Endothelial cell of umbilical vein (primary cell): ENCODE measurements at regions not wholly inside any gene's neighbourhood (a gene's known extent, or its start where the extent isn't known, plus 50 kb on each side); places are given as distances from the start of the nearest gene placed in this dataset.

Source experiments
- BruUV-seq: library from RNA; stranded (reverse); fragments of 400-500 nt; replicated peaks from 2 replicates; lab custom pipeline; 2021; lab: Mats Ljungman, UMichigan
- CTCF ChIA-PET: fragments of 300-600, 350-600 bp; sonication (Branson Sonifier 250); formaldehyde crosslinking; loops from one replicate; lab custom pipeline; 2021; ENCODE audit warnings: antibody characterized with exemption, inconsistent platforms; lab: Charles Lee
- POLR2A ChIA-PET: fragments of 300-600, 350-600 bp; sonication (Branson Sonifier 250); formaldehyde crosslinking; loops from one replicate; lab custom pipeline; 2021; ENCODE audit warnings: antibody characterized with exemption, inconsistent platforms; lab: Charles Lee
- DNase-seq: peaks from one replicate; pipeline ENCODE4 v3.0.0-alpha.2; 2011; ENCODE audit warnings: low read depth, low spot score
- FAIRE-seq: peaks from 2 replicates; lab custom pipeline; 2011; peaks lifted over from hg19 to GRCh38; lab: Jason Lieb, UNC
- H2AFZ ChIP-seq: 2 replicates; pipeline ENCODE4 v1.6.0; 2012; ENCODE audit warnings: low read depth, low read length, control low read depth, inconsistent platforms
- H3K27ac ChIP-seq: 2 replicates; pipeline ENCODE4 v1.5.1; 2011; ENCODE audit warnings: low read depth, mild to moderate bottlenecking, control low read depth, low read length, moderate library complexity; ENCODE audit not compliant: insufficient read depth
- H3K27me3 ChIP-seq, 2 experiments: 2 replicates each; pipeline versions ENCODE4 v1.6.0 to v1.6.1; 2011; ENCODE audit warnings: low read length in 2 of 2, mixed read lengths in 1 of 2; ENCODE audit not compliant: control insufficient read depth in 2 of 2, insufficient read depth in 2 of 2
- H3K36me3 ChIP-seq, 2 experiments: 2 replicates in 1 of 2; 3 replicates in 1 of 2; pipeline ENCODE4 v1.5.1; 2011; ENCODE audit warnings: low read length in 2 of 2, mild to moderate bottlenecking in 1 of 2, moderate library complexity in 1 of 2; ENCODE audit not compliant: control insufficient read depth in 2 of 2, insufficient read depth in 2 of 2; ENCODE audit errors: extremely low read depth in 1 of 2
- H3K4me1 ChIP-seq: 3 replicates; pipeline ENCODE4 v1.5.1; 2011; ENCODE audit warnings: mild to moderate bottlenecking, low read length; ENCODE audit not compliant: control insufficient read depth, insufficient read depth; ENCODE audit errors: extremely low read depth
- H3K4me2 ChIP-seq: 2 replicates; pipeline ENCODE4 v1.6.1; 2011; ENCODE audit warnings: low read length, control low read depth, mixed read lengths; ENCODE audit not compliant: insufficient read depth
- H3K4me3 ChIP-seq, 3 experiments: fragments of 200-600 bp in 1 of 3; sonication (generic), shearing (Covaris generic) in 1 of 3; replicated peaks in 1 of 3; 2 replicates each; pipeline ENCODE4 v1.5.1; 2011 to 2016; ENCODE audit warnings: control low read depth in 3 of 3, low read length in 3 of 3, mild to moderate bottlenecking in 2 of 3, inconsistent platforms in 1 of 3, low read depth in 1 of 3, moderate library complexity in 1 of 3; ENCODE audit not compliant: insufficient read depth in 1 of 3
- H3K79me2 ChIP-seq: 2 replicates; pipeline ENCODE4 v1.6.0; 2012; ENCODE audit warnings: low read length, inconsistent platforms; ENCODE audit not compliant: control insufficient read depth, insufficient read depth
- H3K9ac ChIP-seq: replicated peaks from 2 replicates; pipeline ENCODE3; 2011; ENCODE audit warnings: low read length, control low read depth; ENCODE audit not compliant: insufficient read depth; ENCODE audit errors: extremely low read depth
- H3K9me1 ChIP-seq: replicated peaks from 3 replicates; pipeline ENCODE4 v1.6.0; 2011; ENCODE audit warnings: mild to moderate bottlenecking, low read length; ENCODE audit not compliant: control insufficient read depth, insufficient read depth; ENCODE audit errors: extremely low read depth
- H3K9me3 ChIP-seq: replicated peaks from 2 replicates; pipeline ENCODE4 v1.5.1; 2012; ENCODE audit warnings: low read length, inconsistent platforms; ENCODE audit not compliant: control insufficient read depth, insufficient read depth
- H4K20me1 ChIP-seq: replicated peaks from 2 replicates; pipeline ENCODE3; 2011; ENCODE audit warnings: mild to moderate bottlenecking, low read length; ENCODE audit not compliant: control insufficient read depth, insufficient read depth; ENCODE audit errors: extremely low read depth
- EZH2 ChIP-seq: IDR thresholded peaks from 2 replicates; pipeline ENCODE4 v1.6.1; 2012; ENCODE audit warnings: borderline replicate concordance, low read depth, mild to moderate bottlenecking, moderate library complexity, low read length, inconsistent platforms; ENCODE audit not compliant: severe bottlenecking
- FOS ChIP-seq: IDR thresholded peaks from 2 replicates; pipeline ENCODE4 v1.6.1; 2011; ENCODE audit warnings: mild to moderate bottlenecking, low read length, moderate library complexity, borderline replicate concordance; ENCODE audit not compliant: insufficient read depth
- GATA2 ChIP-seq: IDR thresholded peaks from 2 replicates; pipeline ENCODE4 v1.7.0; 2011; ENCODE audit warnings: low read depth, mild to moderate bottlenecking, moderate library complexity, mixed read lengths, low read length; ENCODE audit not compliant: insufficient read length, insufficient read depth
- MYC ChIP-seq: IDR thresholded peaks from one replicate; pipeline ENCODE4 v1.6.1; 2011; ENCODE audit warnings: mild to moderate bottlenecking, low read depth, low read length
- POLR2A ChIP-seq: IDR thresholded peaks from 2 replicates; pipeline ENCODE4 v1.6.1; 2012; ENCODE audit warnings: low read depth, mild to moderate bottlenecking, control low read depth, low read length
- POLR2AphosphoS5 ChIP-seq: IDR thresholded peaks from 2 replicates; pipeline ENCODE4 v1.6.1; 2012; ENCODE audit warnings: low read depth, mild to moderate bottlenecking, control low read depth, low read length, moderate library complexity; ENCODE audit not compliant: insufficient read depth
- dilution Hi-C: fragments of 300-500 bp; cut with MboI; formaldehyde crosslinking; loops from one replicate; pipeline ENCODE4 v1.15.0; 2019; ENCODE audit warnings: low sequenced_read_pairs; ENCODE audit not compliant: extremely low pct_ligation_motif_present
- intact Hi-C: fragments of 100-400 bp; cut with micrococcal nuclease; formaldehyde crosslinking; loops from one replicate; pipeline ENCODE4 v1.10.0; 2022
- TF ChIP-seq, protein P1 (sequence below), 2 donors: IDR thresholded peaks; 1 replicate in 1 of 2; 2 replicates in 1 of 2; pipeline ENCODE4 v1.5.1; 2011; ENCODE audit warnings: low read length in 2 of 2, mild to moderate bottlenecking in 2 of 2, moderate library complexity in 2 of 2, control low read depth in 1 of 2, inconsistent platforms in 1 of 2, low read depth in 1 of 2; ENCODE audit not compliant: insufficient read depth in 1 of 2; ENCODE audit errors: extremely low read depth in 1 of 2

DNA sequence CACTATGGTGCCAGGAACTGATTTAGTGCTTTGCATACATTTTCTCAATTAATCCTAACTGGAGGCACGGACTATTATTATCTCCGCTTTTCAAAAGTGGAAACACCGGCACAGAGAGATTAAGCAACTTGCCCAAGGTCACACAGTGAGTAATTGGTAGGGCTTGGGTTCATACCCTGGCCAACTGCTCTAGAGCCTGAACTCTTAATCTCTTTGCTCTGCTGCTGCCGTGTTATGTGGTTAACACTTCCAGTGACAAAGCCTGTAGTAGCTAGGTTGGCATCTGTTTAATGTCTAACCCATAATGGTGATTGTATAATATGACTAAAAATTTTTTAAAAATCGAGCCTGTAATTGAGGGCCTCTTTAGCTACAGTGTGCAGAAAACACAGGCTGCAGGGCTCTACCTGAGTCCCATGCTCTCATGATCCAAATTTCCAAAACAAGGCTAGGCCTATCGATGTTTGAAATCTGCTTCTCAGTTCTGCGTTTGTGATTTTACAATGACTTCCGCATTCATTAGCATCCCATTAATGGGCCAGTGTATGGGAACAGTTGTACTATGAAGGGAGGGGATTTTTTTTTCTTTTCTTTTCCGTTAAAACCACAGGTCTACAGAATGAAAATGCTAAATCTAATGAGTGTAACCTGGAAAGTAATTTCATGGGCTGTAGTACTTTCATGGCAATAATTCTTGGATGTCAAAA, 219.3 kb upstream of the JADE1 start:
- TF ChIP-seq, protein P1, sequence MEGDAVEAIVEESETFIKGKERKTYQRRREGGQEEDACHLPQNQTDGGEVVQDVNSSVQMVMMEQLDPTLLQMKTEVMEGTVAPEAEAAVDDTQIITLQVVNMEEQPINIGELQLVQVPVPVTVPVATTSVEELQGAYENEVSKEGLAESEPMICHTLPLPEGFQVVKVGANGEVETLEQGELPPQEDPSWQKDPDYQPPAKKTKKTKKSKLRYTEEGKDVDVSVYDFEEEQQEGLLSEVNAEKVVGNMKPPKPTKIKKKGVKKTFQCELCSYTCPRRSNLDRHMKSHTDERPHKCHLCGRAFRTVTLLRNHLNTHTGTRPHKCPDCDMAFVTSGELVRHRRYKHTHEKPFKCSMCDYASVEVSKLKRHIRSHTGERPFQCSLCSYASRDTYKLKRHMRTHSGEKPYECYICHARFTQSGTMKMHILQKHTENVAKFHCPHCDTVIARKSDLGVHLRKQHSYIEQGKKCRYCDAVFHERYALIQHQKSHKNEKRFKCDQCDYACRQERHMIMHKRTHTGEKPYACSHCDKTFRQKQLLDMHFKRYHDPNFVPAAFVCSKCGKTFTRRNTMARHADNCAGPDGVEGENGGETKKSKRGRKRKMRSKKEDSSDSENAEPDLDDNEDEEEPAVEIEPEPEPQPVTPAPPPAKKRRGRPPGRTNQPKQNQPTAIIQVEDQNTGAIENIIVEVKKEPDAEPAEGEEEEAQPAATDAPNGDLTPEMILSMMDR (IDR thresholded peaks at IDR 0.05; ENCODE audit: extremely low read depth in 1 of 2, insufficient read depth in 1 of 2, low read depth in 1 of 2, low read length in 2 of 2) = no peak
- no peak for TF ChIP-seq MYC
- no peak for TF ChIP-seq EZH2
- no peak for TF ChIP-seq POLR2AphosphoS5
- no peak for TF ChIP-seq POLR2A
- no peak for TF ChIP-seq GATA2
- TF ChIP-seq FOS = no peak
- POLR2A ChIA-PET = no interaction called here

More for the DNA sequence above, 219.3 kb upstream of the JADE1 start:
- FAIRE-seq (no peak), DNase-seq (no peak)
- dilution Hi-C loops (no loop called here), intact Hi-C loops (no loop called here)
- no peaks in the 10 kb centered on the region for H3K9me1 ChIP-seq
- no peaks in the 10 kb centered on the region for H3K4me1 ChIP-seq
- H3K9ac ChIP-seq = no peak overlapping the region
- H3K79me2 ChIP-seq = no peaks in the 10 kb centered on the region
- CTCF ChIA-PET = interaction anchor here (1.4 kb wide), 1 partner anchor 11 kb away, joined by 8 read pairs; no protein-coding TSS in a partner anchor
- no peak overlapping the region for H2AFZ ChIP-seq
- no peaks in the 10 kb centered on the region for H3K36me3 ChIP-seq
- no peak overlapping the region for H3K4me3 ChIP-seq
- H3K27me3 ChIP-seq = no peaks in the 10 kb centered on the region
- H3K9me3 ChIP-seq = no peaks in the 10 kb centered on the region
- BruUV-seq = no TSS peak
- H3K27ac ChIP-seq = no peak overlapping the region
- no peak overlapping the region for H3K4me2 ChIP-seq
- H4K20me1 ChIP-seq = no peaks in the 10 kb centered on the region
